ENCODE measurements at regions not wholly inside any gene's neighbourhood (a gene's known extent, or its start where the extent isn't known, plus 50 kb on each side); places are given as distances from the start of the nearest gene placed in this dataset.

DNA sequence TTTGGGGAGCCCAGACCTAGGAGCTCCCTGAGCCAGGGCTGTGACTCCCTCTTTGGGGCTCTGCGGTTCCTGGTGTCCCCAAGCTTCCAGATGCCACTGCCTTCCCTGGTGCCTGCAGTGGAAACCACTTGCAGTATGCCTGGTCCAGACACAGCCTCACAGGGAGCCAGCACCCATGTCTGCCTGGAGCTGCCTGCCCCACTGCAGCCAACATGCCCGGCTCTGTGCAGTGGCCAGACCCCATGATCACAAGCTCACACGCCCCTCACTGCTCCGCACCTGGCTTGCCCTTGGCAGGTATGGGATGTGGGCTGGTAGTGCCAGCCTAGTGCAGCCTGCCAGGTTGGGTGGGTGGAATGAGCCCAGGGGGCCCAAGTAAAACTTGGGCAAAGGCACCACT is 644.8 kb downstream of the HTR1B start:
- no peak for DNase-seq
- no peaks in the 10 kb centered on the region for H3K36me3 Mint-ChIP-seq (ENCODE audit: insufficient read depth, unreplicated experiment)
- TF ChIP-seq, protein P1, sequence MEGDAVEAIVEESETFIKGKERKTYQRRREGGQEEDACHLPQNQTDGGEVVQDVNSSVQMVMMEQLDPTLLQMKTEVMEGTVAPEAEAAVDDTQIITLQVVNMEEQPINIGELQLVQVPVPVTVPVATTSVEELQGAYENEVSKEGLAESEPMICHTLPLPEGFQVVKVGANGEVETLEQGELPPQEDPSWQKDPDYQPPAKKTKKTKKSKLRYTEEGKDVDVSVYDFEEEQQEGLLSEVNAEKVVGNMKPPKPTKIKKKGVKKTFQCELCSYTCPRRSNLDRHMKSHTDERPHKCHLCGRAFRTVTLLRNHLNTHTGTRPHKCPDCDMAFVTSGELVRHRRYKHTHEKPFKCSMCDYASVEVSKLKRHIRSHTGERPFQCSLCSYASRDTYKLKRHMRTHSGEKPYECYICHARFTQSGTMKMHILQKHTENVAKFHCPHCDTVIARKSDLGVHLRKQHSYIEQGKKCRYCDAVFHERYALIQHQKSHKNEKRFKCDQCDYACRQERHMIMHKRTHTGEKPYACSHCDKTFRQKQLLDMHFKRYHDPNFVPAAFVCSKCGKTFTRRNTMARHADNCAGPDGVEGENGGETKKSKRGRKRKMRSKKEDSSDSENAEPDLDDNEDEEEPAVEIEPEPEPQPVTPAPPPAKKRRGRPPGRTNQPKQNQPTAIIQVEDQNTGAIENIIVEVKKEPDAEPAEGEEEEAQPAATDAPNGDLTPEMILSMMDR (IDR thresholded peaks at IDR 0.05; ENCODE audit: unreplicated experiment): no peak
- intact Hi-C loops (cut with micrococcal nuclease; ENCODE audit: unreplicated experiment): no loop called here
- no peak overlapping the region for H3K4me3 Mint-ChIP-seq (ENCODE audit: low read depth, unreplicated experiment)
- no peaks in the 10 kb centered on the region for H3K4me1 Mint-ChIP-seq (ENCODE audit: low read depth, unreplicated experiment)
- H3K27me3 Mint-ChIP-seq (ENCODE audit: unreplicated experiment): no peaks in the 10 kb centered on the region
- no TSS peak for BruUV-seq (replicated peaks)
- H3K9me3 Mint-ChIP-seq (ENCODE audit: low read depth, unreplicated experiment): peaks cover 7% of the 10 kb centered on the region
- H3K27ac Mint-ChIP-seq (ENCODE audit: unreplicated experiment): no peak overlapping the region
- CTCF ChIA-PET: interaction anchor here (0.6 kb wide), 1 partner anchor 9 kb away, joined by 7 read pairs; no protein-coding TSS in a partner anchor

DNA sequence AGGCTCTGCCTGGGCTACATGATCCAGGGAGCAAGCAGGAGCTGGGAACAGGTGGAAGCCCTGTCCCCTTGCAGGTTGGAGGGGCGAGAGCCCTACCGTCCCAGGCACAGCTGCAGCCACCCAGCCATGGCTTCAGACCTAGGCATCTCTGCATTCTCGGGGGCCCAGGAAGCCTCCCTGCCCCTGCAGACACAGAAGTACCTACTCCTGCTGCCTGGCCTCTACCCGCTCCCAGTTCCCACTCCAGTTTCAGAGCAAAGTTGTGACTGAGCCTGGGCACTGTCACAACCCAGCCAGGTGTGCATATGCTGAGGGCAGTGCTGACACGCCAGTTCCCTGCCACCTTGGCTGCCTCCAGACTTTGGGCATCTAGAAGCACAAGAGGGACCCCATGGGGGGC is 645.9 kb downstream of the HTR1B start:
- intact Hi-C loops (cut with micrococcal nuclease; ENCODE audit: unreplicated experiment): no loop called here
- TF ChIP-seq, protein P1 (IDR thresholded peaks at IDR 0.05; ENCODE audit: unreplicated experiment): no peak
- Mint-ChIP-seq H3K4me1 (ENCODE audit: low read depth, unreplicated experiment) (no peaks in the 10 kb centered on the region), H3K9me3 (ENCODE audit: low read depth, unreplicated experiment) (peaks cover 10% of the 10 kb centered on the region), H3K4me3 (ENCODE audit: low read depth, unreplicated experiment) (no peak overlapping the region), H3K36me3 (ENCODE audit: insufficient read depth, unreplicated experiment) (no peaks in the 10 kb centered on the region), H3K27ac (ENCODE audit: unreplicated experiment) (no peak overlapping the region), H3K27me3 (ENCODE audit: unreplicated experiment) (no peaks in the 10 kb centered on the region)
- no peak for DNase-seq
- CTCF ChIA-PET: no interaction called here
- BruUV-seq (replicated peaks): no TSS peak

DNA sequence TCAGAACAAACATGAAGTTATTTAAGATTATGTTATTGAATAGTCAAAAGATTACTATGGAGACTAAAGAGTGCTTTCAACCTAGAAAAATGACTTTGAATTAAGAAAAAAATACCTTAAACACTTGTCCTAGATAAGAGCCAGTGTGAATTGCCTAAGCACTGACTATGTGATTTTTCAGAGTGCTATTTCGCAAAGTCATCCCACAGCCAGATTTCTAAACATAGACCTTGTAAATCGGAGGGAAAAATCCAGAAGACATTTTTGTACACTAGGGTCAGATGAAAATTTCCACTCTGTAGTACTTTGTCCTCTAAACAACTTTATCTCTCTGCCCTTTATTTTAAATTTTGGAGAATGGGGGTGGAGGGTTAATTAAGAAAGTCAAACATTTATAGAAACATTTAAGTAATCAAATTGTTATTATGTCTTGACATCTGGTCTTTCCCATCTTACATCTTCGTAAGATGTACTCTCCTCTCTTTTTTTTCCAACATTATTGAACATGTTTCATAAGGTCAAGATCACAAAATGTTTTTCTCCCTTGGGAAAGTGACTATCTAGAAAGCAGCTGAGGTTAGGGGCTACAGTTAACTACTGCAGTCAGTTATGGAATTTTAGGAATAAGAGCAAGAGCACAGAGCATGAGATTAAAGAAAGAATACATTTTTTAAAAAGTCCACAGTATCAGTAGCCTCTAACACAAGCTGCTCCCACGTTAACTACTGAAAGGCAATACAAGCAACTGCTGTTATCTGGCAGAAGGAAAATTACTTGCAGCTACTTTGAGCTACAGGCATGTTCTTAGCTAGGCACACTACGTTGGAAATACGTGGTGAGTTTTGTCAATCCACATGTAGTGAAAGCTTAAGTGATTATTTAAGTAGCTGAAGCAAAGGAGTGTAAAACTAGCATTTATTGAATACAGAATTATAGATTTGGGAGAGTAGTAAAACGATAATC is 648.5 kb downstream of the HTR1B start:
- Mint-ChIP-seq H3K36me3 (ENCODE audit: insufficient read depth, unreplicated experiment) (no peaks in the 10 kb centered on the region), H3K4me3 (ENCODE audit: low read depth, unreplicated experiment) (no peak overlapping the region), H3K4me1 (ENCODE audit: low read depth, unreplicated experiment) (no peaks in the 10 kb centered on the region), H3K27ac (ENCODE audit: unreplicated experiment) (no peak overlapping the region), H3K27me3 (ENCODE audit: unreplicated experiment) (no peaks in the 10 kb centered on the region), H3K9me3 (ENCODE audit: low read depth, unreplicated experiment) (peaks cover 10% of the 10 kb centered on the region)
- TF ChIP-seq, protein P1 (IDR thresholded peaks at IDR 0.05; ENCODE audit: unreplicated experiment): no peak
- no TSS peak for BruUV-seq (replicated peaks)
- CTCF ChIA-PET: no interaction called here
- no peak for DNase-seq
- intact Hi-C loops (cut with micrococcal nuclease; ENCODE audit: unreplicated experiment): no loop called here

DNA sequence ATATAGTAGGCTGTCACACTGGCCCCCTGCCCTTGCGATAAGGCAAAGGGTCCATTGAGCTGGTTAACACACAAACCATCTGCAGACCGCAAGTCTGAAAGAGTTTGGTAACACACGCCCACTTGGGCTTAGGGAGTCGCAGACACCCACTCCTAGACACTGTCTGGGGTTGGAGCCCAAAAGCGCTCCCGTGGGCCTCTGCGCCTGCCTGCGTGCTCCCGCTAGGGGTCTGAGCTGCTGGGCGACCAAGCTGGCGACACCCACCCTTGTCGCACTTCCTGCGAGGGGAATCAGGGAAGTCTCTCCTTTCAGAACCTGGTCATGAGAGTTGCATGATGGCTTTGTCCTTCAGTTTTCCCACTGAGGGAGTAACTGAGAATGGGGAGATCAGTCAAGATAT is 653.0 kb downstream of the HTR1B start:
- no peaks in the 10 kb centered on the region for H3K36me3 Mint-ChIP-seq (ENCODE audit: insufficient read depth, unreplicated experiment)
- CTCF ChIA-PET: no interaction called here
- intact Hi-C loops (cut with micrococcal nuclease; ENCODE audit: unreplicated experiment): no loop called here
- H3K4me1 Mint-ChIP-seq (ENCODE audit: low read depth, unreplicated experiment): no peaks in the 10 kb centered on the region
- H3K27me3 Mint-ChIP-seq (ENCODE audit: unreplicated experiment): no peaks in the 10 kb centered on the region
- H3K27ac Mint-ChIP-seq (ENCODE audit: unreplicated experiment): no peak overlapping the region
- H3K4me3 Mint-ChIP-seq (ENCODE audit: low read depth, unreplicated experiment): no peak overlapping the region
- H3K9me3 Mint-ChIP-seq (ENCODE audit: low read depth, unreplicated experiment): peaks cover 6% of the 10 kb centered on the region
- TF ChIP-seq, protein P1 (IDR thresholded peaks at IDR 0.05; ENCODE audit: unreplicated experiment): no peak
- BruUV-seq (replicated peaks): no TSS peak
- DNase-seq: no peak

Data from Calu3 (cell line).